RKO (cell line): ENCODE measurements at regions not wholly inside any gene's neighbourhood (a gene's known extent, or its start where the extent isn't known, plus 50 kb on each side); places are given as distances from the start of the nearest gene placed in this dataset.

Experiments
- DNase-seq: peaks from one replicate; pipeline ENCODE4 v3.0.0-alpha.2; 2016; ENCODE audit warnings: low spot score

DNA sequence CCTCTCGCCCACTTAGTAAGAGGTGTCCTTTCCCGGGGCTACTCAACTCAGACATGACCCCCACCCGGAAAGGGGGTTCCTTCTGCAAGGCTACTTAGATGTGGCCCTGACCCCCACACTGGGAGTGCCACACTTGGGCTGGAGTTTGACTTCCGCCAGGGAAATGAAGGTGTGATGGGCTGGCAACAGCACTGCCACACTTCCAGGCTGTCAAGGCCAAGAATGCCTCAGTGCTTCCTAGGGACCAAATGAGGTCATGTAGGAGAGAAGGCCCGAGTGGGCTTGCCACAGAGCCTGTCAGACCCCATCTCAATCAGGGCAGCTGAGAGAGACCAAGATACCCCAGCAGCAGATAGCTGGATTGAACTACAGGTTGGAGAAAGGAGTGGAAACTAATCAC, 55.5 kb downstream of the DRD1 start:
- DNase-seq = no peak

DNA sequence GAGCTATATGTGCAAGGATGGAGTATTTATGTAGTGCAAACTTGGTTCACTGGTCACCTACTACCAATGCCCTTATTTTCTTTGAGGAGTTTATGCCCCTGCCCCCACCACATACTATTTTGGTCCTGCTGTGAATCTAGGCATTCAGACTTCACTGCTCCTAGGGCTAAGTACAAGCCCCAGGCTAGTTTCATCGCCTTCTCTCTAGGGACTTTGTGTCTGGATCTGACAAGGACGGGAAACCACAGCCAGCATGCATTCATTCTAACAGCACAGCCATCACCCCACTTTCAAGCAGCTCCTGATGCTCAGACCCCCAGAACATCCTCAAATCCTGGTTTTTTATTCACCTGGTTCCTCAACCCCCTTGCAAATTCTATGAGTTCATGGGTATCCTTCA, 56.8 kb downstream of the DRD1 start:
- DNase-seq = no peak

DNA sequence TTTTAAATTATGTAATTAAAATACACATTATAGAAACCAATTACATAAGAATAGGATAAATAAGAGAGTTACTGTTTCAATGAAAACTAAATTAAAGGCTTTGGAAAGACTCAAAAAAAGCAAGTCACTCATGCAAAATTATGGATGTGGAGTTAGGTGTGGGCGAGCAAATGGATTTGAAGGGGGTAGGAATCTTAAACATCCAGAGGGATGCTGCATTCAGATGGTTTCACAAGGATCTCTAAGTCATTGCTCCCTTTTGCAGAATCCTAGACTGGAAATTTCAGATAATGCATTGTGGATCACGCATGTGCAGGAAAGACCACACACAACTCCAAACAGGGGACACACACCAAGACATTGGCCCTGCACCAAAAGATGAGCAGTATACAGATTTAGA, 57.5 kb downstream of the DRD1 start:
- DNase-seq = no peak

- DNase-seq = no peak
Measured at GRCh38 chr5:175385691-175386362, 58.2 kb downstream of the DRD1 start.

DNA sequence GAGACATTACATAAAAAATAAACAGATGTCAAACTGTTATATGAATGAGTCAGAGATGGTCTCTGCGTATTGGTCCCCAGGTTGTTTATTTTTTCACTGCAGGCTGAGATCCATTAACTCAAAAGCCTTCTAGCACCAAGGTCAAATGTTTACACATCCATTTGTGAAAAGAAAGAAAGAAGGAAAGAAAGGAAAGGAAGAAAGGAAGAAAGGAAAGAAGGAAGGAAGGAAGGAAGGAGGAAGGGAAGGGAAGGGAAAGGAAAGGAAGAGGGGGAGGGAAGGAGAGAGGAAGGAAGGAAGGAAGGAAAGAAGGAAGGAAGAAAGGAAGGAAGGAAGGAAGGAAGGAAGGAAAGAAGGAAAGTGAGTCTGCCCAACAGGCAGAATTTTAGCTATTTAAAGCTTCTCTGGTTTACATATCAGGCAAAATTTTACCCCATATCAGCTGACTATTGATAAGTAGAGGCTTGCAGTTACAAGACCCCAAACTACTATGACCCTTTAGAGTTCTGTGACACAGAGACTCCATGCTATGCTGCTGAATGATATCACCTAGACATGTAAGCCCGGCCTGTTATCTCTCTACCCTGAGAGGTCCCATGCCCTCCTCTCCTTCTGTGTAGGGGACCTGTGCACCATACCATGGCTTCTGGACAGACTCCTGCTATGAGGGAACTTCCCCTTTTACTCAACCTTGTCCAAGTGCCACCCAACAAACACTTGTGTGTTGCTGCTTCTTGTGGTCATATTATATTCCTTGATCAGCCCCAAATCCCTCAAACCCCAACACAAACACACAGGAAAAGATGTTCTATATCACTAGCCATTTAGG, 59.0 kb downstream of the DRD1 start:
- no peak for DNase-seq

DNA sequence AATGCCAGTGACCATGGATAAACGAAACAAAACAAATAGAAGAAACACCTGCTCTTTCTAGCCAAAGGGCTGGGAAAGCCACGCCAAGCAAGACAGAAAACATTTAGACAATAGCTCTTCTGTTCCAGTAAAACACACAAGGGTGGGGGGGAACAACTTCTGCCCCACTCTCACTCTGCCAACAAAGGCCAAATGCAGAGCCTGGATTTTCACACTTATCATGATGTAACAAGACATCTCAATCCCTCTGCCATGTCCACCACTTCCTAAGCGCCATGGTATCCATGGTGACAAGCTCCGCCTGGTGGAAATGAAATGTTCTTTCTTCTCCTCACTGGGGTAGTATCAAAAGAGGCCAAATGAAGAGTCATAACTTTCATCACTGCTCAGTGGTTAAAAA, 60.6 kb downstream of the DRD1 start:
- peak; percentile 32 for DNase-seq

DNA sequence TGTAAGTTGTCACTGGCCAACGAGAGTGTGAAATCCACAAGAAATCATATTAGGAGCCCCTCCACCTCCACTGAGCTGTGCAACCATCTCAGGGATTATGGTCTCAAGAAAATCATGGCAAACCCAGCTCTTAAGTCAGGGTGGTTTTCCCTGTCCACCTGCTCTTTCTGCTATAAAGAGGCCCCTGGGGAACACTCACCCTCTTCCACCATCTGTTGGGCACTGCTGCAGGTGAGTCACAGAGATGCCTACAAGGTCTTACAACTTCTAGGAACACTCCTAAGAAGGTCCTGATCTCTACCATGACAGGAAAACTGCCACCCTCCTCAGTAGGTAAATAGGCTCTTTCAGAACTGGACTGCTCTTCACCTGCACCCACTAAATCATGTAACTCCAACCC, 61.8 kb downstream of the DRD1 start:
- DNase-seq = no peak

DNA sequence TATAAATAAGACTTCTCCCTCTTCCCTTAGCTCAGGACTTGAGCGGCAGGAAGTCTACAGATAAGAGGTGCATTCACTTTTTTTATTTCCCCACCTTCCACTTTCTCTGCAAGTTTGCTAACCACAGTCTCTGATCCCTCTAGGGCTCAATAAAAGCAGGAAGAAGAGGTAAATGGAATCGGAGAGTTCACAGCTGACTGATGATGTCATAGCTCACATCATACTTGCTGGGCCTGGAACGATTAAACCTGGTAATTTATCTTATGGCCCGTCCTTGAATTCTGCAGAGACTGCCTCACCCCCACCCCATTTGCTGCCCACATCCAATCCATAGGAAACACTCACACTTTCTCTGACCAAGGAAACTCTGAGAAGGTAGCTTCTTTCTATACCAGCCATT, 62.9 kb downstream of the DRD1 start:
- DNase-seq = no peak

DNA sequence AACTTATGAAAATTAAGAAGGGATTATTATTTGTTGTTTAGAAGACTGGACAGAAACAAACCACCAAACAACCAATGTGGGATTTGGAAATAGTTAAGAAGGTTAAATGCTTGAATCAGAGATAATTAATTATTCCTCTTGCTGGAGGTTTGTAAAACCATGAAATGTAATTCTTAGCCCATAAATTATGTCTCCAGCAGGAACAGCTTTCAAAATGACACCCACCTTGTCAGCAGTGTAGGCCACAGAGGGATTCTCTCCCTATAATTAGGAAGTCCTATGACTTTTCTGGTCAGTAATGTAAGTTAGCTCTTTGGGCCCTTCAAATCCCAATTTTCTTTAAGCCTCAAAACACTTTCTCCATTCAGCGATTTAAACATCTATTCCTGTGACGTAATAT, 63.3 kb downstream of the DRD1 start:
- no peak for DNase-seq

- no peak for DNase-seq
Measured at GRCh38 chr5:175379867-175380266, 64.1 kb downstream of the DRD1 start.

DNA sequence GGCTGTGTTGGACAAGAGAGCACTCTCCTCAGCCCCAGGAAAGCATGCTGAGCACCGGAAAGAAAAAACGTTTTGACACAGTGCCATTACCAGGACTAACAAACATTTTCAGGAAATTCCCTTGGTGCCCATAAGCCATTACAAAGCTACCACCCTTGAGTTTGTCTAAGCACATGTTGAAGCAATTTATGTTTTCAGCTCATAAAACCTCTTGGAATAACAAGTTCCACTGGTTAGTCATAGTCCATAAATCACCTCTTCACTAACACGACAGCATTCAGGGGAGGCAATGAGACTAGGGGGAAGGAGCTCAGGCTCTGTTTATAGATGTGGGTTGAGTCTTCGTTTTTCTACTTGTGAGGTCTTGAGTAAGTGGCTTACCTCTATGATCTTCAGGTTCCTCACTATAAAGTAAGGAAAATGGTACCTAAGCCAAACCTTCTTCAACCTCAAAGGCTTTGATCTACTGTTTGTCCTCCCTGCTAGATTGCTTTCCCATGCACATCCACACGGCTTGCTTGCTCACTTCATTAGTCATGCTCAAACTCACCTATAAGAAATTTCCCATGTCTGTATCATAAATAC, 65.4 kb downstream of the DRD1 start:
- peak; percentile 52 for DNase-seq

GRCh38 chr5:175377816-175378215, 66.2 kb downstream of the DRD1 start:
- no peak for DNase-seq

- DNase-seq = no peak
Measured at GRCh38 chr5:175374166-175374875, 69.7 kb downstream of the DRD1 start.

DNA sequence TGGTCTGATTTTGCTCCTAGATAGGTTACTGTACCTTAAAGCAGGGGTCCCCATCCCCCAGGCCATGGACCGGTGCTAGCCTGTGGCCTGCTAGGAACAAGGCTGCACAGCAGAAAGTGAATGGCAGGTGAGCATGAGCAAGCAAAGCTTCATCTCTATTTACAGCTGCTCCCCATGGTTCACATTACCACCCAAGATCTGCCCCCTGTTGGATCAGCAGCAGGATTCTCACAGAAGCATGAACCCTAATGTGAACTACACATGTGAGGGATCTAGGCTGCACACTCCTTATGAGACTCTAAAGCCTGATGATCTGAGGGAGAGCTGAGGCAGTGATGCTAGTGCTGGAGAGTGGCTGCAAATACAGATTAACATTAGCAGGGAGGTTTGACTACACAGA, 78.1 kb downstream of the DRD1 start:
- no peak for DNase-seq

DNA sequence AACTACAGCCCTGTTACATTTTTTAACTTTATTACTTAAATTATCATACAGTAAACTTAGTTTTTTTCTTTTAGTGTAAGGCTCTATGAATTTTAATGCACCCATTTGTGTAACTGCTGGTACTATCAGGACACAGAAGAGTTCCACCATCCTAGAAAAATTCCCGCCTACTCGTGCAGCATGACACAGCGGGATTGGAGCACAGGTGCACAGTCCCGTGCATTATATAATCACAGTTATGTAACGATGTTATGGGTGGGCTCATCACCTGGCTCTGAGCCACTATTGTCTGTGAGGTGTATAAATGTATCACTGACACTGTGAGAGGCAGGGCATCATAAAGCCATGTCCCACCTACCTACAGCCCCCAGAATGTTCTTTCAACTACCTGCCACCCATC, 80.7 kb downstream of the DRD1 start:
- no peak for DNase-seq

- no peak for DNase-seq
Measured at GRCh38 chr5:175357995-175358394, 86.0 kb downstream of the DRD1 start.

DNA sequence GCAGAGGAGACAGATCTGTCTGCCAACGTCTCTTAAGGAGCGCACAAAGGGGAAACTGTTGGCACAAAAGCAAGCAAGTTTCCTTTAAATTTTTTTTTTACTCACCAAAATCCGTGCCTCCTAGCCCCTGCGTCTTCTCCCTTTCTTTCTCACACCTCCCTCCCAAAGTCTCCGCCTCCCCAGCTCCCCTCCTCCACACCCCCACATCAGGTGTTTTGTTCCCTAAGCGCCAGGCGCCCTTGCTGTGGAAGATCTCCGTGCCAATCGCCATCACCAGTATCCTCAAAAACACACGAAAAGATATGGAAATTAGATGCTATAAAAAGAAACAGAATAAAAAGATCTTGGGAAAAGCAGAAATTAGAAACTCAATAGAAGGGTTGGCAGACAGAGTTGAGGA, 87.6 kb downstream of the DRD1 start:
- DNase-seq = no peak

DNA sequence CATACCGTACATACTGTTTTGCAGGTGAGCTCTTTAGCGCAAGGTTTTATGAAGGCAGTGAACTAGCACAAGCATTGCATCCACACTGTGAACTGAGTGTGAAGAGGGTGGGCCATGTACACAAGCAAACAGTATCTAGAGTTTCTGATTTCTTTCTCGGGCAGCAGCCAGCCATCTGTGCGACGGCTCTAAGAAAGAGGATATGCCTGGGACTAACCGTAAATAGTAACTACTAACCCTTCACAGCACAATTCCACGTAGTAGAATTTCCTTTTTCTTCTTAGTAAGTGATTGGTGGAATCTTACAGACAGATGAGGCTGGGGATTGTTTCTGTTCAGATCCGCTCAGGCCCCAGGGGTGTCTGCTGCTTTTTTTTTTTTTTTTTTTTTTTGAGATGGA, 89.0 kb downstream of the DRD1 start:
- DNase-seq = no peak

GRCh38 chr5:175353926-175354325, 90.1 kb downstream of the DRD1 start:
- no peak for DNase-seq

DNA sequence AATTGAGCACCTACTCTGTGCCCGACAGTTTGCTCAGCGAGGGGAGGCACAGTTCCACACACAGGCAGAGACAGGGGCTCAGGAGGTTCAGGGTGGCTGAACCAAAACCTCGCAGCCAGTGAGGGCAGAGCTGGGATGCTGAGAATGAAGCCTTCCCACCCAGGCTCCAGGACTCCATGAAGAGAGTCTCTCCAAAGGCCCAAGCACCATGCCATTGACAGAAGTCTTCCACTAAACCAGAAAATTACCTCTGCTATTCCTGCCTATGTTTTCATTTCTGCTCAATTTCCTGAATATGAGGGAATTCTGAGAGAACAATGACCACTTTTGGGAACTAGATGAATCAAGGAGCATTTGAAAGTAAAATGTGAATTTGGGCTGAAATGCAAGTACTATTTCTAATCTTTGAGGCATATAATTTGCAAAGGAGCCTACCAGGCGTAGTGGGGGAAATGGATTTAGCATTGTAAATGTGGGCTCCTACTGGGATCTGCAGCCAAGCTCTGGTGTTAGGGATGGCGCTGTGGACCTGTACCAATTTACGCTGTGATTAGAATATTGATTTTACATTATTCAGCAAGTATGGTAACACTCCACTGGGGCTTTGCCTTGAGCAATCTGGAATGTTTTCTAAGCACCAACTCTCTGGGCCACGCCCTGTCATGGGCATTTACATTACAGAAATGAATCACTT, 91.9 kb downstream of the DRD1 start:
- DNase-seq = no peak

DNA sequence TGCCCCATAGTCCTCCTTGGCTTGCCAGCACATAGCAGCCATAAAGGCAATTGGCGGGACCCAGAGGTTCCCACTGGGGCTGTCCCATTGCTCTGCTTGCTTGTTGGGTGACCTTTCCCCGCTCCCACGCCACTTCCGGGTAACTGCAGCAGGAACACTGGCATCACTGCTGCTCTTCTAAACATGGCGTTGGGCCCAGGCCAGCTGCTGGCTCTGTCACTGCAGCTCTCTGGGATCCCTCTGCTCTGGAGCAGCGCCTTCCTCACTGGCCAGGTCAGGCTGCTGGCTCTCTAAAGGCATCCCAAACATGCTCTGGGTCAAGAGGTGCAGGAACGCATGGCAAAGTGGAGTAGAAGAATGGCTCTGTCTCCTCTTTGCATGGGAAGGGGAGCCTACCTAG, 92.9 kb downstream of the DRD1 start:
- DNase-seq = no peak

DNA sequence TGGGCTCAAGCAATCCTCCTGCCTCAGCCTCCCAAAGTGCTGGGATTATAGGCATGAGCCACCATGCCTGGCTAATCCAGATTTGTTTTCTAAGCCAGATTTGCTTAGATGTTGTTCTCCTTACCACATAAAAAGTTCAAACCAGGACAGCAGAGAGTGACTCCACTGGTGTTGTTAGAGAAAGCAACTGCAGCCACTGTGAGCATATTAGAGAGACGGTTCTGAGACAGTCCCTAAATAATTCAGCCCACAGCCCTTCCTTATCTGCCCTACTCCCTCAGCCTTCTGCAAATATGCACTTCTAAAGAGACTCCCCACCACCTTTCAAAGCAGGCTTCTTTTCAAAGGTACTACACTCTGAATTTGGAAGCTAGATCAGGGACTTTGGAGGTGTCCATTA, 96.1 kb downstream of the DRD1 start:
- no peak for DNase-seq
